PC-3 (cell line): ENCODE measurements at regions not wholly inside any gene's neighbourhood (a gene's known extent, or its start where the extent isn't known, plus 50 kb on each side); places are given as distances from the start of the nearest gene placed in this dataset.

Experiments used
- EZH2 ChIP-seq: fragments of 300-600 bp; sonication (generic); IDR thresholded peaks from one replicate; pipeline ENCODE4 v1.6.1; 2017; ENCODE audit warnings: antibody characterized with exemption, mild to moderate bottlenecking, low read length; ENCODE audit not compliant: unreplicated experiment
- TF ChIP-seq, protein P1 (sequence below): fragments of 300-600 bp; sonication (generic); conservative IDR thresholded peaks from 2 replicates; pipeline ENCODE4 v1.5.1; 2017; ENCODE audit warnings: antibody characterized with exemption, low read depth, mild to moderate bottlenecking, low read length

- no peak for TF ChIP-seq EZH2
- TF ChIP-seq, protein P1, sequence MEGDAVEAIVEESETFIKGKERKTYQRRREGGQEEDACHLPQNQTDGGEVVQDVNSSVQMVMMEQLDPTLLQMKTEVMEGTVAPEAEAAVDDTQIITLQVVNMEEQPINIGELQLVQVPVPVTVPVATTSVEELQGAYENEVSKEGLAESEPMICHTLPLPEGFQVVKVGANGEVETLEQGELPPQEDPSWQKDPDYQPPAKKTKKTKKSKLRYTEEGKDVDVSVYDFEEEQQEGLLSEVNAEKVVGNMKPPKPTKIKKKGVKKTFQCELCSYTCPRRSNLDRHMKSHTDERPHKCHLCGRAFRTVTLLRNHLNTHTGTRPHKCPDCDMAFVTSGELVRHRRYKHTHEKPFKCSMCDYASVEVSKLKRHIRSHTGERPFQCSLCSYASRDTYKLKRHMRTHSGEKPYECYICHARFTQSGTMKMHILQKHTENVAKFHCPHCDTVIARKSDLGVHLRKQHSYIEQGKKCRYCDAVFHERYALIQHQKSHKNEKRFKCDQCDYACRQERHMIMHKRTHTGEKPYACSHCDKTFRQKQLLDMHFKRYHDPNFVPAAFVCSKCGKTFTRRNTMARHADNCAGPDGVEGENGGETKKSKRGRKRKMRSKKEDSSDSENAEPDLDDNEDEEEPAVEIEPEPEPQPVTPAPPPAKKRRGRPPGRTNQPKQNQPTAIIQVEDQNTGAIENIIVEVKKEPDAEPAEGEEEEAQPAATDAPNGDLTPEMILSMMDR: no peak
These were observed 85.1 kb upstream of the NID2 start for GRCh38 chr14:52153939-52154338.
